ENCODE measurements at regions not wholly inside any gene's neighbourhood (a gene's known extent, or its start where the extent isn't known, plus 50 kb on each side); places are given as distances from the start of the nearest gene placed in this dataset.

DNA sequence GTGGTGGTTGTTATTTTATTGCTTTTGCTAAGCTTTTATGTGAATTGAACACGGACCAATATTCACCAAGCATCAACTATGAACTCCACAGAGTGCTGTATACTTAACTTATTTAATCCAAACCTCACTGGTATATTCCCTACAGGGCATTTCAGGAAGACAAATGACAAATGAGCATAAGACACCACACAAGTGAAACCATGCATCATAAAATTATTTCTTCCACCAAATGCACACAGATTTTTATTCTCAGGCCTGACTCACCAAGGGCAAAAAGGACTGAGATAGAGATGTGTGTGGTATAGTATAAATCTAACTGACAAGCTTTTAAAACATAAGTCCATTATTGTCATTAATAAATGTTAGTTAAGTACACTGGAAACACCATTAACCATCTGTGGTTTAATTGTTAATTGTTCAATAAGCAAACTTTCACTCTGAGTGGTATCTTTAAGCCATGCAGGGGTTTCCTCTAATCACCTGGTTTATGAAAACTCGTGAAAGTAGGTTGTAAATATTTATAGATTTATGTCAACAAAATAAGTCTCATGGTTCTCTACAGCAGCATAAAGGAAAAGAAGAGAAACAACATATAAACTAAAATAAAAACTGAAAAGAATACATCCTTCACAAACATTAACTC, 77.6 kb upstream of the CRIM1 start:
- TF ChIP-seq, protein P1, sequence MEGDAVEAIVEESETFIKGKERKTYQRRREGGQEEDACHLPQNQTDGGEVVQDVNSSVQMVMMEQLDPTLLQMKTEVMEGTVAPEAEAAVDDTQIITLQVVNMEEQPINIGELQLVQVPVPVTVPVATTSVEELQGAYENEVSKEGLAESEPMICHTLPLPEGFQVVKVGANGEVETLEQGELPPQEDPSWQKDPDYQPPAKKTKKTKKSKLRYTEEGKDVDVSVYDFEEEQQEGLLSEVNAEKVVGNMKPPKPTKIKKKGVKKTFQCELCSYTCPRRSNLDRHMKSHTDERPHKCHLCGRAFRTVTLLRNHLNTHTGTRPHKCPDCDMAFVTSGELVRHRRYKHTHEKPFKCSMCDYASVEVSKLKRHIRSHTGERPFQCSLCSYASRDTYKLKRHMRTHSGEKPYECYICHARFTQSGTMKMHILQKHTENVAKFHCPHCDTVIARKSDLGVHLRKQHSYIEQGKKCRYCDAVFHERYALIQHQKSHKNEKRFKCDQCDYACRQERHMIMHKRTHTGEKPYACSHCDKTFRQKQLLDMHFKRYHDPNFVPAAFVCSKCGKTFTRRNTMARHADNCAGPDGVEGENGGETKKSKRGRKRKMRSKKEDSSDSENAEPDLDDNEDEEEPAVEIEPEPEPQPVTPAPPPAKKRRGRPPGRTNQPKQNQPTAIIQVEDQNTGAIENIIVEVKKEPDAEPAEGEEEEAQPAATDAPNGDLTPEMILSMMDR (IDR thresholded peaks at IDR 0.05): no peak
- TF ChIP-seq, protein P2, sequence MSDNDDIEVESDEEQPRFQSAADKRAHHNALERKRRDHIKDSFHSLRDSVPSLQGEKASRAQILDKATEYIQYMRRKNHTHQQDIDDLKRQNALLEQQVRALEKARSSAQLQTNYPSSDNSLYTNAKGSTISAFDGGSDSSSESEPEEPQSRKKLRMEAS (IDR thresholded peaks at IDR 0.05; ENCODE audit: low read depth): no peak

Measured in SK-N-SH (cell line).